SK-N-DZ (cell line): ENCODE measurements at regions not wholly inside any gene's neighbourhood (a gene's known extent, or its start where the extent isn't known, plus 50 kb on each side); places are given as distances from the start of the nearest gene placed in this dataset.
"Not testable (repeated sequence)": the region's sequence is repeated elsewhere in the genome, so short reads cannot be mapped to it uniquely, and the experiment has no call there.

Experiments
- DNase-seq: peaks from one replicate; pipeline ENCODE4 v3.0.0-alpha.2; 2015; ENCODE audit warnings: low spot score

DNA sequence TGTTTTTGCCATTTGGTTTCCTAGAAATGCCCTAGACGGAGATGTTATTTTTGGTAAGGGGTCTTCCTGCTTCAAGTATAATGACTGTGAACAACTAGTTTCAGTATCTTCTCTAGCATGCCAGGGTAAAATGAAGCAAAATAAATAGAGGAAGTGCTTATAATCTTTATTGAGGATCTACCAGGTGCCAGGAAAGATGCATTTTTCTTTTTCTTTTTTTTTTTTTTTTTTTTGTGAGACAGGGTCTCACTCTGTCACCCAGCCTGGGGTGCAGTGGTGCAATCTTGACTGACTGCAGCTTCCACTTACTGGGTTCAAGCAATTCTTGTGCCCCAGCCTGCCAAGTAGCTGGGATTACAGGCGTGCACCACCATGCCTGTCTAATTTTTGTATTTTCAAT lies 146.6 kb upstream of the GRK3 start:
- DNase-seq, result not testable (repeated sequence)

DNA sequence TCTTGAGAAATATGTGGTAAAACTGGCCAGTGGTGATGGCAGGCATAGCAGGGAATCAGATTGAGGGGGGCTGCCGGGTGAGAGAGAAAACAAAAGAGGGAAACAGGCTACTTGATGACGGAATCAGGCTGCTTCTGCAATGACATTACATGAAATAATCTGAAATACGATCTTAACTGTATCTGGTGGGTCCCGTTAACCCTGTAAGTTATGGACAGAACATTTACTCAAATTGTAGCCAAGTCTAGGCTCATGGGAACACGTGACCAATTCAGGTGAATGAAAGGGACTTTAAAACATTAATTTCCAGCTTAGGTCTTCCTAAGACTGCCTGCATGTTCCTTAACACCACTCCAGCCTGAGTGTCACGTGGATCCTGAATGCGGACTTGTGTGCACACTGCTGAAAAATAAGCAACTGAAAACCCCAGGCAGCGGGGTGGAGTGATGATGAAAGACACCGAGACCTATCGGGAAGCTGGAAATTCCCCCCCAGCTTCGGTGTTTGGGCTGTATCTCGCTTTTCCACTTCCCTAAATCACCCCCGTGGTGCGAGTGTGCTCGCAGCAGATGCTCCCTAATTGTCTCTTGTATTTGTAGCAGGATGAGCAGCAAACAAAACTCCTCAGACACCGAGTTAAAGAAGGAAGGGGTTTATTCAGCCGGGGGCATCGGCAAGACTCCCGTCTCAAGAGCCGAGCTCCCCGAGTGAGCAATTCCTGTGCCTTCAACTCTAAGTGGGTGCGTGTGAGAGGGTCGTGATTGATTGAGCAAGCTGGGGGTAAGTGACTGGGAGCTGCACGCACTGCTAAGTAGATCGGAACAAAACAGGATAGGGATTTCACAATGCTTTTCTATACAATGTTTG lies 145.0 kb upstream of the GRK3 start:
- peak; percentile 85 for DNase-seq

DNA sequence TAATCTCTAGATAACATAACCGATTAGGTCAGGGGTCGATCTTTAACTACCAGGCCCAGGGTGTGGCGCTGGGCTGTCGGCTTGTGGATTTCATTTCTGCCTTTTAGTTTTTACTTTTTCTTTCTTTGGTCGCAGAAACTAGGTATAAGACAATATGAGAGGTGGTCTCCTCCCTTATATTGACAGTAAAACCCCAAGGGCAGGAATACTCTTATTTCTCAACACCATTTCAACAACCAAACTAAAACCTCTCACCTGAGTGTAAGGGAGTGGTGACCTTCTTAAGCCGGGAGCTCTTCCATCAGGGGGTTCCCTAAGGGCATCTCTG lies 144.4 kb upstream of the GRK3 start:
- not testable (repeated sequence) for DNase-seq

DNA sequence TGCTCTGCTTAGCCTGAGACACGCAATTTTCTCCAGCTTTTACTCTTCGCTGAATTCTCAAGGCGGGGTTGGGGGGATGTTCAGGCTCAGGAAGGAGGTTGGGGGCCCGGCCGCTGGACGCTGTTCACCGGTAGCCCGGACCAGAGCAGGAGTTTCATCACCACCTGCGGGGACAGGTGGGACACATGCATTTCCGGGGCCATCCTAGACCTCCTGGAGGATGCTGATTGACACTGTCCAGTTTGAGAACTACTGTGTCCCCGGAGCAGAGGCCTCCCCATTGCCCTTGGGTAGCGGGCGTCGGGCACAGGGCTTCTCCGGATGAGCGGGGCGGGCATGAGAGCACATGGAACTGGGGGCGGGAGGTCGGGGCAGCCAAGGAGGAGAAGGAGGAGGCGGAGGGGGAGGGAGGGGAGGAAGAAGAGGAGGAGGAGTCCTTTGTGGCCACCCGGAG lies 144.0 kb upstream of the GRK3 start:
- no peak for DNase-seq

DNA sequence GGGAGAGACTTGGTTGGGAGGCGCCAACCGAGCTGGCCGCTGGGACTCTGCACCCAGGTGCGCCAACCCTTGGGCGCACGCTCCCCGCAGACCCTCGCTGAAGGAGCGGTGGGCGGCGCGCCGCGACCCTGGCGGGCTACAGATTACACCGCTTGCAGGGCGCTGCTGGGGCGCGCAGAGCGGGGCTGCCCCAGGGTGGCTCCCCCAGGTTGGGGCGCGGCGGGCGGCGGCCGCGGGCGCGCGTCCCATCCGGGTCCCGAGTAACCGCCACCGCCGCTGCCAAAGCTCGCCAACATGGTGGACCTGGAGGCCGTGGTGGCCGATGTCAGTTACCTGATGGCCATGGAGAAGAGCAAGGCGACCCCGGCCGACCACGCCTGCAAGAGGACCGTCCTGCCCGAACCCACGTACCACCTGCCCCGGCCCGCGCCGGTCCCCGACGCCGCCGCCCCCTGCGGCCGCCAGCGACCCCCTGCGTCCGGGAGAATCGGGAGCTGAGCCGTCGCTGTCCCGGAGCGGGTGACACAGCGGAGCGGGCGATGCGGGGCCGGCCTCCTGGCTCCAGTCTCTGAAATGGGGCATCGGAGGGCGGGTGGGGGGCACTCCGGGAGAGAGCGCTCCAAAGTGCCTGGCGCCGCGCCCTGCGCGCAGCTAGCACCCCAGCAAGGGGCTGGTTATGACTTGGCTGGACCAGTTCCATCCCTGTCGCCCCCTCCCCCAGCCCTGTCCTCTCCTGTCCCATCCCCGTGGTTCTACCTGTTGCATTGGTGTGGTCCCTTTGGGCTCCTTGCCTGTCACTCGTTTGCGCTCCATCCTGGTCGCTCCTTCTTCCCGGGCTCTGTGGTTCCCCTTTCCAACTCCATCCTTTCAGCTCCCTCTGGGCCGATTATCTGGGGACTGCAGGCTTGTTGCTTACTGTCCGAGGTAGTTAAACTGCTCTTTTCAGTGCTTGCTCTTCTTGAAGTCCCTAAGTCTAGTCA lies 143.3 kb upstream of the GRK3 start:
- peak; percentile 51 for DNase-seq

DNA sequence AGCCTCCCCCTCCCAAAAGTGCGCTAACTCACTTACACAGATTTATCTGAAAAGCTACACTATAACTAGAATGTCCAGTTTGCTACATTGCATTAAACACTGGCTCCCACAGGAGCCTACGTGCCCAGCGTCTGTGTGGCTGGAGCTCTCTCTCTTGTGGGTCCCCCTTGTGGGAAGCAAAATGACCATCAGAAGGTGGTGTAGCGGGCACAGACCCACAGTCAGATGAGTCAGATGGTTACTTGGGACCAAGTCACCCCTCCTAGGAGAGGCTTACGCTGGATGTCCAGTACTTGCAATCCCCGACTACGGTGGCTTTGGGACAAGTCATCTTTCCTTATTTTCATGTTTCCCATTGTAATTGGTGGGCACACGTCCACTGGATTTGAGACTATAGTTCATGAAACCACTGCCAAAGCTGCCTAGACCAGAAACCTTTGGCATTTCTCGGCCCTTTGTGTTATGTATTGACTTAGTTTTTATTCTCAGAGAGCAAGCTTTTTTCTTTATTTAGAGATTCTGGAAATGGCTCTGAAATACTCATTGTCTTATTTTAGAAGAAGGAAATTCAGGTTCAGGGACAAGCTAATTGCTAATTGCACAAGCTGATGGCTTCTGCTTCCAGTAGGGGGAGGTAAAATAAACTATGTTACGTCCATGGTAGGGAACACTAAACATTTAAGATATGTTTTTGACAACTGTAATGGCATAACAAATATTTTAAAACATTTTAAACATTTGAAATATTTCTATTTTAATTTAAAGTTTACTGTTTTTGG lies 137.8 kb upstream of the GRK3 start:
- not testable (repeated sequence) for DNase-seq

DNA sequence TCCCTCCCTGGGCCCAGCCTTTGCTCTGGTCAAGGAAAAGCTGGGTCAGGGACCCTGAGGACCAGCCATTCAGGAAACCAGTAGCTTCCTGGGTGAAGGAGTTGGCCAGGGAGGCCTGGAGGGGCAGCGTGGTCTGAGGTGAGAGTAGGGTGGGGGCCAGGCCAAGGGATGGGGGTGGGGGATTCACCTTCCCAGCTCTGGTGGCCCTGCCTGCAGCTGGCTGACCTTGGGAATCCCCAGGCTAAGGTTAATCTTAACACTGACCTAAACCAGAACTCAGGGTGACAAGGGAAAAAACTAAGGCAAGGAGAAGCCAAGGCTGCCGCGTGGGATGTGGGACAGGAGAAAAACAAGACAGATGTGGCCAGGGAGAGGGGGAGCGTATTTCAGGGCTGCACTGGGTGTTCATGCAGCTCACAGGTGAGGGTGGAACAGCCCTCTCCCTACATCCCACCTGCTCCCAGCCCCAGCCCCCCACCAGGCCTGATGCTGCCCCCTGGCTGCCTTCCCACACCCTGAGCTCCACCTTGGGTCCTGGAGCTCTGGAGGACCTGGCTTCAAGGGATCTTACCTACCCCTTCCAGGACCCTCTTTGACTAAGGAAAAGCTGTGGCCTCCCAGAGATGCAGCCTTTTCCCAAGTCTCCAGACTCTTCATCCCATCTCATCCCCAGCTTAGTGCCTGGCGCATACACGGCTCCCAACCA lies 132.7 kb upstream of the GRK3 start:
- not testable (repeated sequence) for DNase-seq

DNA sequence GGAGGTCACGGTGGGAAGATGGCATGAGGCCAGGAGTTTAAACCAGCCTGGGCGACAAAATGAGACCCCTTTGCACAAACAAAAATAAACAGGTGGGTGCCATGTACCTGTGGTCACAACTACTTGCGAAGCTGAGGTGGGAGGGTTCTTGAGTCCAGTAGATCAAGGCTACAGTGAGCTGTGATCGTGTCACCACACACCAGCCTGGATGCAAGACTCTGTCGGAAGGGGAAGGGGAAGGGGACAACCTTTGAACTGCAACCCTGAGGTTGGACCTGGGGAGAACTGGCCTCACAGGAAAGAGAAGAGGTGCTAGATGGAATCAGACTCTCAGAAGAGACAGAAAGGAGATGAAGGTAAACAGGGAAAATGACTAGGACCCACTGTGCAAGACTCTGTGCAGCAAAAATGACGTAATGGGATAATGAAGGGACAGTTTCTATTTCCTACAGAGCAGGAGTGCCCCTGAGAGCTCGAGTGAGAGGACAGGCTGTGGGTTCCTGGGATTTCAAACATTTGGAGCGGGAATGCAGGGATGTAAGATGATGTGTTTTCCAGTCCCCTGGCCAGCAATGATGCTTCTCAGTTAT lies 131.0 kb upstream of the GRK3 start:
- not testable (repeated sequence) for DNase-seq

DNA sequence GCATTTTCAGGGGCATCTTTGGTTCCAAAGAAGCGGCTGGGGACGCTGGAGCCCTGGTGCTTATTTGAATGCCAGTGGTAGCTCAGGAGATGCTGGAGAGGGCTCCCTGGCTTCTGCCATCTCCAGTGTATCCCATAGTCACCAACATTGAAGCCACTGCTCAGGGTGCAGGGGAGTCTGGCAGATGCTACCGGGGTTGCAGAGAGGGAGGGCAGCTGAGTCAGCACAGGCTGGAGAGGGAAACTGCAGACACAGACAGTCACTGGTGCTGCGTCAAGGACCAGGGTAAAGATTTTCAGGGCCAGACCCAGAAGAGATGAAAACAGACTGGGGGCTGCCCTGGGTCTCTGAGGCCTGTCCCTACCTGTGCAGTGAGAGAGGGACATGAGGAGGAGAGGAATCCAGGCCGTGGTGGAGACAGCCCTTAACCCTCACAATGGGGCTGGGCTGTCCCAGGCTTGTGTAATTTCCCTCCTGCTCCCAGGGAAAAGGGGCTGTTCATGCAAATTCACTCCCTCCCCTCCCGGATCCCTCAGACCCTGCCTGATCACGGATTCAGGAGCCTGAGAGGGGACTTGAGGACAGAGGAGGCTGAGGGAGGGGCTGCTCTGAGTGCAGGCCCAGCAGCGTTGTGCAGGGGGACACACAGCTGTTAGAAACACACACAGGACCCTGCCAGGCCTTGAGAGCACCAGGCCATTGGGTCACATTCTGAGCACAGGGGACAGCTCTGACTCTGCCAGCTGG lies 126.9 kb upstream of the GRK3 start:
- peak; percentile 35 for DNase-seq

DNA sequence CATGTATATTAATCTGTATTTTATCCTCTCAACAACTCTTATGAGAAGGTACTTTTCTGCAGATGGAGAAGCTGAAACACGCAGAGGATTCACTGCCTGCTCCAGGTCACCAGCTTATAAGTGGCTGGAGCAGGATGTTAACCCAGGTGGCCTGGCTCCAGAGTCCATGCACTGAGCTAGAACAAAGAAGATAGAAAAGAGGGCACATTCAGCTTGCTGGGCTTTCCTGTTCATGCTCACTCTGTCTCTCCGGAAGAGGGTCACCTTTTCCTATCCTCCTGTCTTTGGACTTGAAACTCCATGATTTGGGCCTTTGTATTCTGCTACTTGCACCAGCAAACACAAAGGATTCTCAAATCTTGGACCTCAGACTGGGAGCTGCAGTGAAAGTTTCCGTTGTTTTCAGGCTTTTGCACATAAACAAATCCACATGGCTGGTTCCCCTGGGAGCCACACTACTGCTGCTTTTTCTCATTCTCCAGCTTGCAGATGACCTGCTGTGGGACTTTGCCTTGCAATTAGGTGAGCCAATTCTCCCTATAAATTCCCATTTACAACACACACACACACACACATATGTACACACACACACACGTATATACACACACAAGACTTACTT lies 117.3 kb upstream of the GRK3 start:
- DNase-seq, result no peak

DNA sequence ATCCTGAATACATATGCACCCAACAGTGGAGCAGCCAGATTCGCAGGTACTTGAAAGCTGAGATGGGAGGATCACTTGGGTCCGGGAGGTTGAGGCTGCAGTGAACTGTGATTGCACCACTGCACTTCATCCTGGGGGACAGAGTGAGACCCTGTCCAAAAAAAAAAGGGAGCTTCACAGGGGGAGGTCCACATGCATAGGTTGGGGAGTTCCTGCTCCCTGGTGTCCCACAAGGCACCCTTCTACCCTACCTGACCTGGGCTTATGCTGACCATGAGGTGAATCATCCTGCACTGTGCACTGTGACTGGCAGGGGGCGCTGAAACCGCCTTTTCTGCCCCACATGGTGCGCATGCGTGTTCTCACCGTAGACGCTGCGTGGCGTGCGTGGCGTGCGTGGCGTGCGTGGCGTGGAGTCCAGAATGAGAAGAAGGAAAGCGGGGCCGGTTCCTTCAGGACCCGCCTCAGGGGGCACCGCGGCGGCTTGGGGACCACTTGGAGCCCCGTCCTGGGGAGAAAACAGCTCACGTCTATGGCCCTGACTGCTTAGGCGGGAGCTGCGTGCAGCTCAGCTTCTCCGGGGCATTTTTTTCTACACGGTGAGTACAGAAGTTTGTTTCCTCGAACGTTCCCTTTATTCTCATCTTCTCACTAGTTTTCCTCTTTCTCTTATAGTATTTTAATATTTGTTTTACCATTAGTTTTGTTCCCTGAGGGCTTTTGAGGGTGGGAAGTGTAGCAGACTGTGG lies 116.6 kb upstream of the GRK3 start:
- DNase-seq, result peak; percentile 90

DNA sequence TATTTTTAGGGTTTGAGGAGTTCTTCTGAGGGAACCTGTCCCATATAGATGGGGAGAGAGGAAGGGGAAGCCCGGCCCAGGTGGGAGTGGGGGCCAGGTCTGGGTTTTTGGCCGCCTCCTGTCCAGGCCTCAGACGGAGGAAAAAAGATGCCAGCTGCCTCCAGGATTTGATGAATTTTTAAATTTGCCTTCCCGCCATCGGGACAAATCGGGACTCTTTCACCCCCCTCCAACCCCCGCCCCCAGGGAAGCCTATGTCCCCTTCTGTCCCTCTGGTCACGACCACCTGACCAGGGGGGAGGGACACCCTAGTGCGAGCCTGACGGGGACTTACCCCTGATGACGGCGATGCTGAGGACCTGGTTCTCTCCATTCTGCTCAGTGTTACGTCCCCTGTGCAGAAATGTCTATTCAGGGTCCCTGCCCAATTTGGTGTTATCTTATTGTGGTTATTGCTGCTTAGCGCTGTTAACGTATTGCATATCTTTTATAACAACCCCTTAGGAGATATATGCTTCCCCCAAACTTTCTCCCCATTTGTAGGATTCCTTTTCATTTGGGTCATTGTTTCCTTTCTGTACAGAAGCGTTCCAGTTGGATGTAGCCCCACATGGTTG lies 115.9 kb upstream of the GRK3 start:
- DNase-seq, result peak; percentile 15

DNA sequence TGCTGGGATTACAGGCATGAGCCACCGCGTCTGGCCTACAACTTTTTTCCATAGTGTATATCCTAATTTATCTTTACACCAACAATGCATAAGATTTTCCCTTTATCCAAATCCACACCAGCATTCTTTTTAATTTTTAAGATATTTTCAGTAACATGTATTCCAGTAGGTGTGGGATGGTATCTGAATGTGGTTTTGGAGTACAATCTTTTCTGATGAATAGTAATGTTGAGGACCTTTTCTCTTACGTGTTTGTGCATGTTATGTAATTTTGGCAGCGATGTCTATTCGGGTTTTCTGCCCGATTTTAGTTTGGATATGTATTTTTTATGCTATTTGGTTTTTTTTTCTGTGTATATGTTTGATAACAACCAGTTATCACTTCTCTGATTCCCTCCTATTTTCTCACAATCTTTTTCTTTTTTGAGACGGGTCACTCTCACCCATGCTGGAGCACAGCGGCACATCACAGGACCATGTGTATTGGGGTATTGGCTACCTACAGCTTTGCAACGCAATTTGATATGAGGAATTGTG lies 114.6 kb upstream of the GRK3 start:
- DNase-seq, result no peak

DNA sequence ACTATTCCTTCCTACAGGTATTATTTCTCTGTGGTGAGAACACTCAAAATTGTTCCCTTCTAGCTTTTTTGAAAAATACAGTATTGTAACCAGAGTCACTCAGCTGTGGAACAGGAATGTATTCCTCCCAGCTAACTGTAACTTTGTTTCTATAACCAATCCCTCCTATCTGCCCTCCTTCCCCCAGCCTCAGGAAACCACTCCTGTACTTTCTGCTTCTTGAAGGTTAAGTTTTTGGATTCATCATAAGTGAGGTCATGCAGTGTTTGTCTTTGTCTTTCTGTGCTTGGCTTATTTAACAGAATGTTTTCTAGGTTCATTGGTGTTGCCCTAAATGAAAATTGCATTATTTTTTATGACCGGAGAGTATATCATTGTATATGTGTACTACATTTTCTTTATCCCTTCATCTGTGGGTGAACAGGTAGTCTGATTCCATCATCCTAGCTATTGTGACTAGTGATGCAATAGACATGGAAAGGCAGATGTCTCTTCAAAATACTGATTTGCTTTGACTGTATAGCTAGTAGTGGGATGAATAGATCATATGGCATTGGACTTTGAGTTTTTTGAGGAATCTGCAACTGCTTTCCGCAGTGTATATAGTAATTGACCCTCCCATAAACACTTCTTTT lies 112.9 kb upstream of the GRK3 start:
- DNase-seq, result no peak

DNA sequence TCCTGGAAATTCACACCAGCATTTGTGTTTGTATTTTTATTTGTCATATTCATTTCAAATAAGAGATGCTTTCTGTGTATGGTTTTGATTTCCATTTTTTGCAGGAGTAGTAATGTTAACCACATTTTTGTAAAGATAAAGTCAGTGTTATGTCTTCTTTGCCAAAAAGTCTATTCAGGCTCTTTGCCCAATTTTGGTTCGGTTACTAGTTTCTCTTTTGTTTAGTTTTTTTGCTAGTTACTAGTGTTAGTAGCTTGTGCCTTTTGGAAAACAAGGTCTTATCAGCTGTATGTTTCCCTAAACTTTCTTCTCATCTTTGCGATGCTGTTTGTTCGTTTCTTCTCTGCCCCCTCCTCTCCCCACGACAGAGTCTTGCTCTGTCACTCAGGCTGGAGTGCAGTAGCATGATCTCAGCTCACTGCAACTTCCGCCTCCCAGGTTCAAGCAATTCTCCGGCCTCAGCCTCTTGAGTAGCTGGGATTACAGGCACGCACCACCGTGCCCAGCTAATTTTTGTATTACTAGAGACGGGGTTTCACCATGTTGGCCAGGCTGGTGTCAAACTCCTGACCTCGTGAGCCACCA lies 112.3 kb upstream of the GRK3 start:
- no peak for DNase-seq

DNA sequence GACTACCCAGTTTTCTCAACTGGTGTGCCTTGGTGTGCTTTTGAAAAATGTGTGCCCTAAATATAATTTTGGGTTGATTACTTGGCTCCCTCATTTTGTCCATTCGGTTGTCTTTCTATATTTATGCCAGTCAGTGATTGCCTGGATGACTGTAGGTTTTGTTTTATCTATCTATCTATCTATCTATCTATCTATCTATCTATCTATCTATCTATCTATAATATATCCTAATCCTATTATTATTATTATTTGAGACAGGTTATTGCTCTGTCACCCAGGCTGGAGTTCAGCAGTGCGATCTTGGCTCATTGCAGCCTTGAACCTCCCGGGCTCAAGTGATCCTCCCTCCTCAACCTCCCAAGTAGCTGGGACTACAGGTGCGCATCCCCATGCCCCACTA lies 111.4 kb upstream of the GRK3 start:
- DNase-seq, result no peak

DNA sequence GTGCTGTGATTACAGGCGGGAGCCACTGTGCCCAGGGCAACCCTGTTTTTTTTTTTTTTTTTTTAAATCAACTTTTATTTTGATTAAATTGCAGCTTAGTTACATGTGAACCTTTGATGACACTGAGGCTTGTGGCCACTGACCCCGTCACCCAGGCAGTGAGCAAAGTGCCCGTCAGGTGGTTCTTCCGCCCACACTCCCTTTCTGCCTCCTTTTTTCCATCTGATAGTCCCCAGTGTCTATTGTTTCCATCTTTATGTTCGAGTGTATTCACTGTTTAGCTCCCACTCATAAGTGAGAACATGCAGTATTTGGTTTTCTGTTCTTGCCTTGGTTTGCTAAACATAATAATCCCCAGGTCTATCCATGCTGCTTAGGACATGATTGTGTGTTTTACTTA lies 110.9 kb upstream of the GRK3 start:
- DNase-seq, result no peak
